HG03439 (cell line): ENCODE measurements at regions not wholly inside any gene's neighbourhood (a gene's known extent, or its start where the extent isn't known, plus 50 kb on each side); places are given as distances from the start of the nearest gene placed in this dataset.

Source experiments
- ATAC-seq: cut with Tn5 transposase; IDR thresholded peaks from one replicate; pipeline ENCODE4 v1.9.1; 2021; ENCODE audit warnings: mild to moderate bottlenecking, moderate library complexity; ENCODE audit not compliant: unreplicated experiment

- no peak for ATAC-seq
These were observed 397.1 kb downstream of the KCNJ3 start for GRCh38 chr2:155095613-155096012.

DNA sequence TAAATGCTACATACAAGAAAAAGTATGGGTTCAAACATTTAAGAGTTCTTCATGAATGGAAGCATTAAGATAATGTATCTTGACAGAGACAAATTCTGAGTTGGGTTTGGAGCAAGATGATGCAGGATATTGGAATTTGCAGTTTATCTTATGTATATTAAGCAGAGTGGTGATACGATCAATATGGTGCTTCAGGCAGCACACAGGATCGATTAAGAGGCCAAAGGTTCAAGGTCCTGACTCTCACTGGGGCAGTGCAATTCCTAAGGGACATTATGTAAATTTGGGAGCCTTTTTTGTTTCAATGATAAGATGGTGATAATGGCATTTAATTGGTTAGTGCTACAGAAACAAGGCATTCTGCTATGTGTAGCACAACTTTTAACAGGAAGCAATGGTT is 381.9 kb downstream of the KCNJ3 start:
- ATAC-seq: no peak

- no peak for ATAC-seq
These were observed 372.0 kb downstream of the KCNJ3 start for GRCh38 chr2:155070489-155070888.

- no peak for ATAC-seq
These were observed 364.4 kb downstream of the KCNJ3 start for GRCh38 chr2:155062922-155063258.

GRCh38 chr2:155062250-155062921 is 363.9 kb downstream of the KCNJ3 start:
- no peak for ATAC-seq

GRCh38 chr2:155060896-155061295 is 362.4 kb downstream of the KCNJ3 start:
- no peak for ATAC-seq

GRCh38 chr2:155054712-155055111 is 356.2 kb downstream of the KCNJ3 start:
- ATAC-seq: no peak

GRCh38 chr2:155043097-155043496 is 344.6 kb downstream of the KCNJ3 start:
- ATAC-seq: no peak

GRCh38 chr2:155035308-155035707 is 336.8 kb downstream of the KCNJ3 start:
- ATAC-seq: no peak

DNA sequence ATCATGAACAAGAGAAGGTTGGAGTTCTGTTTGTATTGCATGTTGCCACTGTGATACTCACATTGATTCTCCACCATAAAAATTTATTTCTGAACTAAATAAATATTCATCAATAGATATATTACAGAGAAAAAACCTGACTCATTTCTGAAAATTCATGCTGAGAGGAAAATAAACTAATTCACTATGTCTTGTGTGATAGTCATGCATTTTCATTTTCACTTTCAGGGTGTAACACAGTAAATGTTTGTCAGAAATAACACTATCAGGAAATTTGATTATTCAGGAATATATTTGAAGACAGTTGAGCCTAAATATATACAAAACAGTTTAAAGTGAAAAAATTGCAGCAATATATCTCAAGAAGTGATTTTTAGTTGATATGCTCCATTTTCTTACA is 335.2 kb downstream of the KCNJ3 start:
- no peak for ATAC-seq

GRCh38 chr2:155030296-155030695 is 331.8 kb downstream of the KCNJ3 start:
- no peak for ATAC-seq

DNA sequence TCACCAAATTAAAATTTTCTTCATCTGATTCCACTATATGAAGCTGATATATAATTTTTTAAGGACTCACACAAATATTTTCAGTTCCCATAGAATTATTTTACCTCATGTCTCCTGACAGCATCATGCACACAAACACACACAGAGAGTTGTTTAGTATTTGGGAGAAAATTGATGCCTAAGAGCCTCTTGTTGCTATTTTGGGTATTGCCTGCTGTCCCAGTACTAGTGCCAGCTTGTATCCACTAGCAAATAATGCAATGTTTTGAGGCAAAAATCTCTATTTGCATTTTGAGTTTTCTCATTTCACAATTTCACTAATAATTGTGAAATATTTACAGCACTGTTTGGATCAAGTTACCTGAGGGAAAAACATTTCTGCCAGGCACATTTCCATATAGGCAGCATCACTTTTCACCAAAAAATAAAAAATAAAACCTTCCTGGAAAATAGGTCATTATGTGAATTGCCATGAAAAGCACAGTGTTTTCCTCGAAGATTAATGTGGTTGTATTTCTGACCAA is 328.2 kb downstream of the KCNJ3 start:
- ATAC-seq: no peak

DNA sequence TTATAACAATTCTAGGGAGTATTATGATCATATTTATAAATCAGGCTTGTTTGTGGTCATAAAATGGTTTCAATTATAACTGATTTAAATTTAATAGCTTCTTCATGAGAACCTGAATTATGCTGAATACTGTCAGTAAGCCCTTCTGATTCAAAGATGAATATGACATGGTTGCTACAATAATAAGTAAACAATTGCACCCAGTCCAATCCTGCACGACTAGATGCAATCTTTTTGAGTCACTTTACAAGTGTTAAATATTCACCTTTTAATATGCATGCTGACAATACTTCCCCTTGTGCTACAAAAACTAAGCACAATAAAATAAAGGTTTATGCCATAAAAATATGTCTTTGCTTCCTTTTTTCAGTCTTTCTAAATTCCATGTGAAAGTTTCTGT is 325.2 kb downstream of the KCNJ3 start:
- ATAC-seq: no peak

DNA sequence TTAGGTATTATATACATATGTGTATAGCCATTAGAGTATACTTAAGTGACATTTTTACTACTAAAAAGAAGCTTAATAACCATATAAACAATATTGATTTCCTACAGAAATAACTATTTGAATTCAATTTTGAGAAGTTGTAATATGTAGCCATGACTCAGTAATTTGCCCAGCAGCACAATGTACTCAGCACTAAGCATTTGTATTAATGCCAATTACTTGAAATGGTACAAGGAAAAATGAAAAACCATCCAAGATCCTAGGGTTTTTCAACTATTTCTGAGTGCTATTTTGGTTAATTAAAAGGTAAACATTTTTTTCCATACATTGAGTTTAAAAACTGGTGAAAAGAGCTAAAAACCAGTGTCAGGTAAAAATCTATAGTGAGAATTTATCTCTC is 324.0 kb downstream of the KCNJ3 start:
- ATAC-seq: no peak

- no peak for ATAC-seq
These were observed 323.1 kb downstream of the KCNJ3 start for GRCh38 chr2:155021618-155022017.

GRCh38 chr2:155020246-155020645 is 321.8 kb downstream of the KCNJ3 start:
- ATAC-seq: no peak

DNA sequence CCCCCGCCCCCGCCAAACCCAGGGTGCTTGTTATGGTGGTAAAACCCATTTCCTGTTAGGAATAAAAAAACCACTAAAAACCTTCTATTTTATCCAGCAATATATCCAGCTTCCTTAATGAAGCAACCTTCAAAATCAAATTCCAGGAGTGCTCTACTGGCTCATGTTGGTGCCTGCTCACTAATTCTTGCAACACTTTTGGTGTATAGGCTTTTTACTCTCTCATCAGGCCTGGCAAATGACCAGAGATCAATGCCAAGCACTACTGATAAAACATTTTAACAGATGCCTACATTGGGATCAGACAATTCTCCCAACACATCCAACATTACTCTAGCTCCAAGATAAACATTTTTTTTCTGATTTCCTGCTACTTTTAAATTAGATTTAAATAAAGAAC is 312.4 kb downstream of the KCNJ3 start:
- ATAC-seq: no peak

DNA sequence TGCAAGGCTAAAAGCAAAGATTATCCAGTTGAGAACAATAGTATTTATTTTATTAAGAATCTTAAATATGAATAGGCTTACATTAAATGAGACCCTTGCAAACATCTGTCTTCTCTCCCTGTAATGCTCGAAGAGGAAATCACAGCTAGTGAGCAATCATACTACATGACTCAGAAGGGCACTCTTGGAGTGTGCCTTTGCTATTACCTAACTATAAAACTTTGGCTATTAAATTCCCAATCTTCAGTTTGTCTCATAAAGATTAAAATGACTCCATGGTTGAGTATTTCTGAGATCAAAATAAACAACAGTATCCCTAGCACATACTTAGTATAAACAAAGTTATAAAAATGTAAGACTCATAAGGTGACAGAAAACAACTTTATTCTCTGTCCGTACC is 296.9 kb downstream of the KCNJ3 start:
- ATAC-seq: no peak

- ATAC-seq: no peak
These were observed 294.3 kb downstream of the KCNJ3 start for GRCh38 chr2:154992826-154993225.

DNA sequence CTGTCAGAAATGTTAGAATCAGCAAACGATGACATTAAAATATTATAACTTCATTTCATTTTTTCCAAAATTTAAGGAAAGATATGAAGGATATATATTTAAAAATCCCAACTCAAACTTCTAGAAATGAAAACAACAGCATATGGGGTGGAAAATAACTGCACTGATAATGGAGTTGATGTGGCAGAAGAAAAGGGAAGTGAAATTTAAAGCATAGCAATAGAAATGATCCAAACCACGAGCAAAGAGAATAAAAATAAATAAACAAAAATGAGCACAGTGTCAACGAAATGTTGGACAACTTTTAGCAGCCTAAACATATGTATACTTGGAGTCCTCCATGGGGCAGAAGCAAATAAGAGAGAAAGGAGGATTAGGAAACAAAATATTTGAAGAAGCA is 280.2 kb downstream of the KCNJ3 start:
- ATAC-seq: no peak

DNA sequence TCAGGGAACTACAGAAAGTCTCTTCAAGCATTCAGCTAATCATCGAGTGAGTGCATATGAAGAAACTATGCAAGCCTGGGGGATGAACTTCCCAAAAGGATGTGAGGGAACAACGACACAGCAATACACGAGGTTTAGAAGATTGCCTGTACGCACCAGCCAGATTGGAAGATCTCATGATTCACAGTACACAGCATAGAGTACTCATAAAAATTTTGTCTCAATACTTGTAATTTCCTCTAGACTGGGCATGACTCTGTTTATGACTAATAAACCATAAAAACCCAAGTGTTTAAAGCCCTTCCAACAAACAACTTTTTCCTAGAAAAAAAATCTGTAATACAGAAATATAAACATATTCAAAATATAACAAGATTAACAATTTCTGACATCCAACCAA is 279.7 kb downstream of the KCNJ3 start:
- no peak for ATAC-seq

DNA sequence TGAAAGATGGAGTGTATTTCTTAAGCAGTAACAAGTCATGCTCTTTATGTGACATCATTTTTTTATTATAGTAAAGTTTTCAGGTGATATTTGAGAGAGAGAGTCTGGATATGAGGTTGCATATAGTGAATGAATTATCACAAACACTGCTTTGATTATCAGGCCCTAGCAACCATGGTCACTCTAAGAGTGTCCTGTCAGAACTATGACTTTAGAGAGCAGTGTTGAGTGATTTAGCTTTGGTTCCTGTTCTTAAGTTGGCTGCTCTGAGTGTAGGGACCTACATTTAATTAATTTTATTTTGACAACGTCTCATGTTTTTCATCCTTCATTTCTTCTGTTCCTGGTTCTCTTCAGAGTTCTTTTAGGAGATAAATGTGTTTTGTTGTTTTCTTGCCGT is 275.5 kb downstream of the KCNJ3 start:
- ATAC-seq: no peak

- no peak for ATAC-seq
These were observed 265.0 kb downstream of the KCNJ3 start for GRCh38 chr2:154963511-154963910.
